ENCODE measurements at regions not wholly inside any gene's neighbourhood (a gene's known extent, or its start where the extent isn't known, plus 50 kb on each side); places are given as distances from the start of the nearest gene placed in this dataset.

DNA sequence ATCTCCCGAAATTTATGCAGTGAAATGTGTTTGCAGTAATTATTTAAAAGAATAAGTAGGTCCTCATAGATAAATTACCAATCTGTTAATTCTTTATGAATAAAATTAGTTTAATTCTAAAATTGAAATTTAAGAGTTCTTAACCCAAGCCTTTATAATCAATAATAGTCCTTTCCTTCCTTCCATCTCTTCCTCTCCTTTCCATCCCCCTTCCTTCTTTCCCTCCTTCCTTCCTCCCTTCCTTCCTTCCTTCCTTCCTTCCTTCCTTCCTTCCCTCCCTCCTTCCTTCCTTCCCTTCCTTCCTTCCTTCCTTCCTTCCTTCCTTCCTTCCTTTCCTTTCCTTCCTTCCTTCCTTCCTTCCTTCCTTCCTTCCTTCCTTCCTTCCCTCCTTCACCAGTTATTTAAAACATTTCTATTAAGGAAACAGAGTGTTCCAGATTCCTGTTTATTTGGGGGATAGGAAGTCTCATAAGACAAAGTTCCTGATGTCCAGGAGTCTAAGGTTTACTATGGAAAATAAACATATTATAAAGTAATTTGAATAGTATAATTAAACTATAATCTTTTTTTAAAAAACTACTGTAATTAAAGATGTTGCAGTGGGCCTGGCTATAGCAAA, 285.3 kb upstream of the NOX3 start:
- Histone ChIP-seq H3K27ac (ENCODE audit: low read length) (no peak overlapping the region), H3K36me3 (replicated peaks; ENCODE audit: low read depth, low read length) (no peaks in the 10 kb centered on the region), H3K4me3 (ENCODE audit: low read length) (no peak overlapping the region), H3K9ac (ENCODE audit: low read length) (no peak overlapping the region), H3K4me1 (ENCODE audit: low read length) (no peaks in the 10 kb centered on the region), H2AFZ (ENCODE audit: low read depth, low read length) (no peak overlapping the region), H3K79me2 (ENCODE audit: low read length) (no peaks in the 10 kb centered on the region), H4K20me1 (ENCODE audit: insufficient read depth, low read length) (no peaks in the 10 kb centered on the region), H3K9me3 (ENCODE audit: insufficient read depth, low read length) (no peaks in the 10 kb centered on the region), H3K4me2 (ENCODE audit: low read length) (no peak overlapping the region), H3K27me3 (ENCODE audit: low read depth, low read length) (no peaks in the 10 kb centered on the region)
- TF ChIP-seq, protein P1, sequence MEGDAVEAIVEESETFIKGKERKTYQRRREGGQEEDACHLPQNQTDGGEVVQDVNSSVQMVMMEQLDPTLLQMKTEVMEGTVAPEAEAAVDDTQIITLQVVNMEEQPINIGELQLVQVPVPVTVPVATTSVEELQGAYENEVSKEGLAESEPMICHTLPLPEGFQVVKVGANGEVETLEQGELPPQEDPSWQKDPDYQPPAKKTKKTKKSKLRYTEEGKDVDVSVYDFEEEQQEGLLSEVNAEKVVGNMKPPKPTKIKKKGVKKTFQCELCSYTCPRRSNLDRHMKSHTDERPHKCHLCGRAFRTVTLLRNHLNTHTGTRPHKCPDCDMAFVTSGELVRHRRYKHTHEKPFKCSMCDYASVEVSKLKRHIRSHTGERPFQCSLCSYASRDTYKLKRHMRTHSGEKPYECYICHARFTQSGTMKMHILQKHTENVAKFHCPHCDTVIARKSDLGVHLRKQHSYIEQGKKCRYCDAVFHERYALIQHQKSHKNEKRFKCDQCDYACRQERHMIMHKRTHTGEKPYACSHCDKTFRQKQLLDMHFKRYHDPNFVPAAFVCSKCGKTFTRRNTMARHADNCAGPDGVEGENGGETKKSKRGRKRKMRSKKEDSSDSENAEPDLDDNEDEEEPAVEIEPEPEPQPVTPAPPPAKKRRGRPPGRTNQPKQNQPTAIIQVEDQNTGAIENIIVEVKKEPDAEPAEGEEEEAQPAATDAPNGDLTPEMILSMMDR (IDR thresholded peaks at IDR 0.05; ENCODE audit: low read depth, low read length) = no peak
- no peak for TF ChIP-seq EZH2phosphoT487 (IDR thresholded peaks at IDR 0.05; ENCODE audit: low read depth)

DNA sequence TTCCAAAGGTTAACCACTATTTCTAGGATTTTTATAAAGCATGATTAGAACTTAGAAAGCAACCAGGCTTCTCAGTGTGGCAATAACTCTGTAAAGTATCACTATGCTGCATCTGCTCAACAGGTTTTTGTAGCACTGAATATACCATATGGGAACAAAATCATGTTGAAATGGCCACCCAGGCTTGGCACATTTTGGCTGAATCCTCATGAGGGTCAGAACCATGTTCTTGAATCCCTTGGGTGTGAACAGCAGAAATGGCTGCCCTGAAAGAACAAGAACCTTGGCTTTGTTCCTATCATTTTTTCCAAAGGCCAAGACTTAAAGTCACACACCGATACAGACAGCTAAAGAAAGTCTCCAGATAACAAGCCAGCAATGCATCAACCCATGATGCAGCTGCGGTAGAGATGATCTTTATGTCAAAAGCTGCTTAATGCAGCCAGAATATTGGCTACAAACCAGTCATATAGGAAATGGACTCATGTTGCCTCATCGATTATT, 283.0 kb upstream of the NOX3 start:
- no peak overlapping the region for H3K9ac ChIP-seq (ENCODE audit: low read length)
- no peaks in the 10 kb centered on the region for H3K36me3 ChIP-seq (replicated peaks; ENCODE audit: low read depth, low read length)
- no peak overlapping the region for H2AFZ ChIP-seq (ENCODE audit: low read depth, low read length)
- H3K4me2 ChIP-seq (ENCODE audit: low read length) = no peak overlapping the region
- no peaks in the 10 kb centered on the region for H3K27me3 ChIP-seq (ENCODE audit: low read depth, low read length)
- no peaks in the 10 kb centered on the region for H3K9me3 ChIP-seq (ENCODE audit: insufficient read depth, low read length)
- no peaks in the 10 kb centered on the region for H3K4me1 ChIP-seq (ENCODE audit: low read length)
- no peaks in the 10 kb centered on the region for H3K79me2 ChIP-seq (ENCODE audit: low read length)
- no peak overlapping the region for H3K27ac ChIP-seq (ENCODE audit: low read length)
- TF ChIP-seq EZH2phosphoT487 (IDR thresholded peaks at IDR 0.05; ENCODE audit: low read depth) = no peak
- TF ChIP-seq, protein P1 (IDR thresholded peaks at IDR 0.05; ENCODE audit: low read depth, low read length) = no peak
- no peak overlapping the region for H3K4me3 ChIP-seq (ENCODE audit: low read length)
- H4K20me1 ChIP-seq (ENCODE audit: insufficient read depth, low read length) = no peaks in the 10 kb centered on the region

DNA sequence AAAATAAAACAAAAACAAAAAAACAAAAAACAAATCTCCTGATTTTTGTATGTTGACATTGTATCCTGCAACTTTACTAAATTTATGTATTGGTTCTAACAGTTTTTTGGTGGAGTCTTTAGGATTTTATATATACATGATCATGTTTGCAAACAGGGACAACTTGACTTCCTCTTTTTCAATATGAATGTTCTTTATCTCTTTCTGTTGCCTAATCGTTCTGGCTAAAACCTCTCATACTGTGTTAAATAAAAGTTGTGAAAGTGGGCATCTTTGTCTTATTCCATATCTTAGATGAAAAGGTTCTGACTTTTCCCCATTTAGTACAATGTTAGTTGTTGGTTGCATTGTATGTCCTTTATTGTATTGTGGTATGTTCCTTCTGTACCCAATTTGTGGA, 261.7 kb upstream of the NOX3 start:
- Histone ChIP-seq H3K4me3 (ENCODE audit: low read length) (no peak overlapping the region), H2AFZ (ENCODE audit: low read depth, low read length) (no peak overlapping the region), H4K20me1 (ENCODE audit: insufficient read depth, low read length) (no peaks in the 10 kb centered on the region), H3K9me3 (ENCODE audit: insufficient read depth, low read length) (no peaks in the 10 kb centered on the region), H3K27me3 (ENCODE audit: low read depth, low read length) (no peaks in the 10 kb centered on the region), H3K27ac (ENCODE audit: low read length) (no peak overlapping the region), H3K79me2 (ENCODE audit: low read length) (no peaks in the 10 kb centered on the region), H3K4me2 (ENCODE audit: low read length) (no peak overlapping the region), H3K4me1 (ENCODE audit: low read length) (no peaks in the 10 kb centered on the region), H3K36me3 (replicated peaks; ENCODE audit: low read depth, low read length) (no peaks in the 10 kb centered on the region), H3K9ac (ENCODE audit: low read length) (no peak overlapping the region)
- no peak for TF ChIP-seq EZH2phosphoT487 (IDR thresholded peaks at IDR 0.05; ENCODE audit: low read depth)
- TF ChIP-seq, protein P1 (IDR thresholded peaks at IDR 0.05; ENCODE audit: low read depth, low read length) = no peak

GRCh38 chr6:155710704-155711103, 255.1 kb upstream of the NOX3 start:
- no peaks in the 10 kb centered on the region for H3K9me3 ChIP-seq (ENCODE audit: insufficient read depth, low read length)
- no peaks in the 10 kb centered on the region for H4K20me1 ChIP-seq (ENCODE audit: insufficient read depth, low read length)
- H3K4me1 ChIP-seq (ENCODE audit: low read length) = no peaks in the 10 kb centered on the region
- no peak overlapping the region for H2AFZ ChIP-seq (ENCODE audit: low read depth, low read length)
- H3K27me3 ChIP-seq (ENCODE audit: low read depth, low read length) = no peaks in the 10 kb centered on the region
- H3K27ac ChIP-seq (ENCODE audit: low read length) = no peak overlapping the region
- H3K4me2 ChIP-seq (ENCODE audit: low read length) = no peak overlapping the region
- H3K36me3 ChIP-seq (replicated peaks; ENCODE audit: low read depth, low read length) = no peaks in the 10 kb centered on the region
- H3K4me3 ChIP-seq (ENCODE audit: low read length) = no peak overlapping the region
- no peaks in the 10 kb centered on the region for H3K79me2 ChIP-seq (ENCODE audit: low read length)
- TF ChIP-seq, protein P1 (IDR thresholded peaks at IDR 0.05; ENCODE audit: low read depth, low read length) = no peak
- TF ChIP-seq EZH2phosphoT487 (IDR thresholded peaks at IDR 0.05; ENCODE audit: low read depth) = no peak
- H3K9ac ChIP-seq (ENCODE audit: low read length) = no peak overlapping the region
